ENCODE measurements at regions not wholly inside any gene's neighbourhood (a gene's known extent, or its start where the extent isn't known, plus 50 kb on each side); places are given as distances from the start of the nearest gene placed in this dataset.

GRCh38 chr15:93361703-93362102, 272.7 kb upstream of the RGMA start:
- CTCF ChIA-PET, result interaction anchor here (1.3 to 2.5 kb wide), 3 partner anchors 28 to 613 kb away, joined by 3 to 12 read pairs (median 6); no protein-coding TSS in a partner anchor
- ATAC-seq (no peak), DNase-seq (ENCODE audit: low spot score) (no peak)
- Mint-ChIP-seq H3K27ac (no peak overlapping the region), H3K4me3 (no peak overlapping the region), H3K9me3 (no peaks in the 10 kb centered on the region), H3K36me3 (no peaks in the 10 kb centered on the region), H3K4me1 (peaks cover 48% of the 10 kb centered on the region), H3K27me3 (ENCODE audit: low read depth) (peaks cover 100% of the 10 kb centered on the region)
- no peak for TF ChIP-seq ZNF121 (CRISPR knock-in tag; IDR thresholded peaks at IDR 0.05)
- TF ChIP-seq, protein P1, sequence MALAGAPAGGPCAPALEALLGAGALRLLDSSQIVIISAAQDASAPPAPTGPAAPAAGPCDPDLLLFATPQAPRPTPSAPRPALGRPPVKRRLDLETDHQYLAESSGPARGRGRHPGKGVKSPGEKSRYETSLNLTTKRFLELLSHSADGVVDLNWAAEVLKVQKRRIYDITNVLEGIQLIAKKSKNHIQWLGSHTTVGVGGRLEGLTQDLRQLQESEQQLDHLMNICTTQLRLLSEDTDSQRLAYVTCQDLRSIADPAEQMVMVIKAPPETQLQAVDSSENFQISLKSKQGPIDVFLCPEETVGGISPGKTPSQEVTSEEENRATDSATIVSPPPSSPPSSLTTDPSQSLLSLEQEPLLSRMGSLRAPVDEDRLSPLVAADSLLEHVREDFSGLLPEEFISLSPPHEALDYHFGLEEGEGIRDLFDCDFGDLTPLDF (CRISPR knock-in tag; IDR thresholded peaks at IDR 0.05), result no peak
- no peak for TF ChIP-seq ETV6 (CRISPR knock-in tag; IDR thresholded peaks at IDR 0.05)
- TF ChIP-seq, protein P2, sequence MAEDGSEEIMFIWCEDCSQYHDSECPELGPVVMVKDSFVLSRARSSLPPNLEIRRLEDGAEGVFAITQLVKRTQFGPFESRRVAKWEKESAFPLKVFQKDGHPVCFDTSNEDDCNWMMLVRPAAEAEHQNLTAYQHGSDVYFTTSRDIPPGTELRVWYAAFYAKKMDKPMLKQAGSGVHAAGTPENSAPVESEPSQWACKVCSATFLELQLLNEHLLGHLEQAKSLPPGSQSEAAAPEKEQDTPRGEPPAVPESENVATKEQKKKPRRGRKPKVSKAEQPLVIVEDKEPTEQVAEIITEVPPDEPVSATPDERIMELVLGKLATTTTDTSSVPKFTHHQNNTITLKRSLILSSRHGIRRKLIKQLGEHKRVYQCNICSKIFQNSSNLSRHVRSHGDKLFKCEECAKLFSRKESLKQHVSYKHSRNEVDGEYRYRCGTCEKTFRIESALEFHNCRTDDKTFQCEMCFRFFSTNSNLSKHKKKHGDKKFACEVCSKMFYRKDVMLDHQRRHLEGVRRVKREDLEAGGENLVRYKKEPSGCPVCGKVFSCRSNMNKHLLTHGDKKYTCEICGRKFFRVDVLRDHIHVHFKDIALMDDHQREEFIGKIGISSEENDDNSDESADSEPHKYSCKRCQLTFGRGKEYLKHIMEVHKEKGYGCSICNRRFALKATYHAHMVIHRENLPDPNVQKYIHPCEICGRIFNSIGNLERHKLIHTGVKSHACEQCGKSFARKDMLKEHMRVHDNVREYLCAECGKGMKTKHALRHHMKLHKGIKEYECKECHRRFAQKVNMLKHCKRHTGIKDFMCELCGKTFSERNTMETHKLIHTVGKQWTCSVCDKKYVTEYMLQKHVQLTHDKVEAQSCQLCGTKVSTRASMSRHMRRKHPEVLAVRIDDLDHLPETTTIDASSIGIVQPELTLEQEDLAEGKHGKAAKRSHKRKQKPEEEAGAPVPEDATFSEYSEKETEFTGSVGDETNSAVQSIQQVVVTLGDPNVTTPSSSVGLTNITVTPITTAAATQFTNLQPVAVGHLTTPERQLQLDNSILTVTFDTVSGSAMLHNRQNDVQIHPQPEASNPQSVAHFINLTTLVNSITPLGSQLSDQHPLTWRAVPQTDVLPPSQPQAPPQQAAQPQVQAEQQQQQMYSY (CRISPR knock-in tag; IDR thresholded peaks at IDR 0.05), result no peak
- TF ChIP-seq MYBL2 (CRISPR knock-in tag; IDR thresholded peaks at IDR 0.05), result no peak
- TF ChIP-seq, protein P3, sequence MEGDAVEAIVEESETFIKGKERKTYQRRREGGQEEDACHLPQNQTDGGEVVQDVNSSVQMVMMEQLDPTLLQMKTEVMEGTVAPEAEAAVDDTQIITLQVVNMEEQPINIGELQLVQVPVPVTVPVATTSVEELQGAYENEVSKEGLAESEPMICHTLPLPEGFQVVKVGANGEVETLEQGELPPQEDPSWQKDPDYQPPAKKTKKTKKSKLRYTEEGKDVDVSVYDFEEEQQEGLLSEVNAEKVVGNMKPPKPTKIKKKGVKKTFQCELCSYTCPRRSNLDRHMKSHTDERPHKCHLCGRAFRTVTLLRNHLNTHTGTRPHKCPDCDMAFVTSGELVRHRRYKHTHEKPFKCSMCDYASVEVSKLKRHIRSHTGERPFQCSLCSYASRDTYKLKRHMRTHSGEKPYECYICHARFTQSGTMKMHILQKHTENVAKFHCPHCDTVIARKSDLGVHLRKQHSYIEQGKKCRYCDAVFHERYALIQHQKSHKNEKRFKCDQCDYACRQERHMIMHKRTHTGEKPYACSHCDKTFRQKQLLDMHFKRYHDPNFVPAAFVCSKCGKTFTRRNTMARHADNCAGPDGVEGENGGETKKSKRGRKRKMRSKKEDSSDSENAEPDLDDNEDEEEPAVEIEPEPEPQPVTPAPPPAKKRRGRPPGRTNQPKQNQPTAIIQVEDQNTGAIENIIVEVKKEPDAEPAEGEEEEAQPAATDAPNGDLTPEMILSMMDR (IDR thresholded peaks at IDR 0.05), result no peak
- TF ChIP-seq, protein P4, sequence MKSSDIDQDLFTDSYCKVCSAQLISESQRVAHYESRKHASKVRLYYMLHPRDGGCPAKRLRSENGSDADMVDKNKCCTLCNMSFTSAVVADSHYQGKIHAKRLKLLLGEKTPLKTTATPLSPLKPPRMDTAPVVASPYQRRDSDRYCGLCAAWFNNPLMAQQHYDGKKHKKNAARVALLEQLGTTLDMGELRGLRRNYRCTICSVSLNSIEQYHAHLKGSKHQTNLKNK (CRISPR knock-in tag; IDR thresholded peaks at IDR 0.05), result no peak
- no peak for TF ChIP-seq USF2 (CRISPR knock-in tag; IDR thresholded peaks at IDR 0.05)
- no peak for TF ChIP-seq ZSCAN18 (CRISPR knock-in tag; IDR thresholded peaks at IDR 0.05)
- no peak for TF ChIP-seq NR2C2 (CRISPR knock-in tag; IDR thresholded peaks at IDR 0.05)
- TF ChIP-seq ZNF281 (CRISPR knock-in tag; IDR thresholded peaks at IDR 0.05), result no peak
- TF ChIP-seq IRF2 (CRISPR knock-in tag; IDR thresholded peaks at IDR 0.05; ENCODE audit: borderline replicate concordance, low read depth), result no peak
- TF ChIP-seq GABPB1 (CRISPR knock-in tag; IDR thresholded peaks at IDR 0.05), result no peak
- POLR2A ChIA-PET, result interaction anchor here (0.7 kb wide), 1 partner anchor 23 kb away, joined by 3 read pairs; no protein-coding TSS in a partner anchor

- H3K36me3 Mint-ChIP-seq, result no peaks in the 10 kb centered on the region
- DNase-seq (ENCODE audit: low spot score) (no peak), ATAC-seq (no peak)
- H3K4me3 Mint-ChIP-seq, result no peak overlapping the region
- ChIA-PET CTCF (no interaction called here), POLR2A (no interaction called here)
- peaks cover 98% of the 10 kb centered on the region for H3K27me3 Mint-ChIP-seq (ENCODE audit: low read depth)
- H3K27ac Mint-ChIP-seq, result no peak overlapping the region
- H3K4me1 Mint-ChIP-seq, result peaks cover 41% of the 10 kb centered on the region
- no peaks in the 10 kb centered on the region for H3K9me3 Mint-ChIP-seq
- TF ChIP-seq TEAD4 (CRISPR knock-in tag; IDR thresholded peaks at IDR 0.05), result no peak
- no peak for TF ChIP-seq FOXJ3 (CRISPR knock-in tag; IDR thresholded peaks at IDR 0.05; ENCODE audit: borderline replicate concordance)
- TF ChIP-seq ZNF317 (CRISPR knock-in tag; IDR thresholded peaks at IDR 0.05; ENCODE audit: borderline replicate concordance, low read depth), result no peak
- TF ChIP-seq NFE2L1 (CRISPR knock-in tag; IDR thresholded peaks at IDR 0.05), result no peak
- no peak for TF ChIP-seq ERG (CRISPR knock-in tag; IDR thresholded peaks at IDR 0.05)
- TF ChIP-seq, protein P5, sequence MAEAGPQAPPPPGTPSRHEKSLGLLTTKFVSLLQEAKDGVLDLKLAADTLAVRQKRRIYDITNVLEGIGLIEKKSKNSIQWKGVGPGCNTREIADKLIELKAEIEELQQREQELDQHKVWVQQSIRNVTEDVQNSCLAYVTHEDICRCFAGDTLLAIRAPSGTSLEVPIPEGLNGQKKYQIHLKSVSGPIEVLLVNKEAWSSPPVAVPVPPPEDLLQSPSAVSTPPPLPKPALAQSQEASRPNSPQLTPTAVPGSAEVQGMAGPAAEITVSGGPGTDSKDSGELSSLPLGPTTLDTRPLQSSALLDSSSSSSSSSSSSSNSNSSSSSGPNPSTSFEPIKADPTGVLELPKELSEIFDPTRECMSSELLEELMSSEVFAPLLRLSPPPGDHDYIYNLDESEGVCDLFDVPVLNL (CRISPR knock-in tag; IDR thresholded peaks at IDR 0.05; ENCODE audit: borderline replicate concordance, low read depth), result no peak
- TF ChIP-seq ETV6 (CRISPR knock-in tag; IDR thresholded peaks at IDR 0.05), result no peak
- TF ChIP-seq ZNF263 (CRISPR knock-in tag; IDR thresholded peaks at IDR 0.05; ENCODE audit: low read depth), result no peak
Measured at GRCh38 chr15:93360976-93361375, 272.0 kb upstream of the RGMA start.
